T-helper 2 cell treated with Interferon-gamma antibody and Interleukin-4, amounts not matched to agents 5 μg/mL and 100 μg/mL, for 36 hours (primary cell): ENCODE measurements at regions not wholly inside any gene's neighbourhood (a gene's known extent, or its start where the extent isn't known, plus 50 kb on each side); places are given as distances from the start of the nearest gene placed in this dataset.
"Not testable (repeated sequence)": the region's sequence is repeated elsewhere in the genome, so short reads cannot be mapped to it uniquely, and the experiment has no call there.

Experiments used
- DNase-seq: peaks from one replicate; pipeline ENCODE4 v3.0.0; 2021; ENCODE audit warnings: low spot score
- H3K27ac Mint-ChIP-seq: one replicate; pipeline ENCODE4 v1.8.0; 2021; ENCODE audit warnings: mild to moderate bottlenecking, mixed read lengths
- H3K27me3 Mint-ChIP-seq: one replicate; pipeline ENCODE4 v1.8.0; 2021; ENCODE audit warnings: low read depth, mixed read lengths
- H3K36me3 Mint-ChIP-seq: one replicate; pipeline ENCODE4 v1.8.0; 2021; ENCODE audit warnings: low read depth, mixed read lengths
- H3K4me1 Mint-ChIP-seq: one replicate; pipeline ENCODE4 v1.8.0; 2021; ENCODE audit warnings: low read depth, mixed read lengths
- H3K4me3 Mint-ChIP-seq: one replicate; pipeline ENCODE4 v1.8.0; 2022; ENCODE audit warnings: mild to moderate bottlenecking, moderate library complexity, mixed read lengths
- H3K9me3 Mint-ChIP-seq: one replicate; pipeline ENCODE4 v1.8.0; 2021; ENCODE audit warnings: mixed read lengths

GRCh38 chr9:62848258-62848657 lies 1658.4 kb downstream of the SPATA31A7 start:
- not testable (repeated sequence) for H3K9me3 Mint-ChIP-seq, H3K36me3 Mint-ChIP-seq, DNase-seq, H3K4me3 Mint-ChIP-seq, H3K4me1 Mint-ChIP-seq, H3K27ac Mint-ChIP-seq
- H3K27me3 Mint-ChIP-seq, result peaks cover 12% of the 10 kb centered on the region

DNA sequence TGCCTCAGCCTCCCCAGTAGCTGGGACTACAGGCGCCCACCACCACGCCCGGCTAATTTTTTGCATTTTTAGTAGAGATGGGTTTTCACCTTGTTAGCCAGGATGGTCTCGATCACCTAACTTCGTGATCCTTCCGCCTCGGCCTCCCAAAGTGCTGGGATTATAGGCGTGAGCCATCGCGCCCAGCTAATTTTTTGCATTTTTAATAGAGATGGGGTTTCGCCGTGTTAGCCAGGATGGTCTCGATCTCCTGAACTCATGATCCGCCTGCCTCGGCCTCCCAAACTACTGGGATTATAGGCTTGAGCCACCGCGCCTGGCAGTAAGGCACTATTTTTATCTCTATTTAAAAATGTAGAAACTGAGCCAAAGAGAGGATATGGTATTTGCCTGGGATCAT lies 1660.2 kb downstream of the SPATA31A7 start:
- not testable (repeated sequence) for H3K9me3 Mint-ChIP-seq, H3K4me1 Mint-ChIP-seq, DNase-seq, H3K36me3 Mint-ChIP-seq, H3K27ac Mint-ChIP-seq, H3K4me3 Mint-ChIP-seq
- peaks cover 12% of the 10 kb centered on the region for H3K27me3 Mint-ChIP-seq

DNA sequence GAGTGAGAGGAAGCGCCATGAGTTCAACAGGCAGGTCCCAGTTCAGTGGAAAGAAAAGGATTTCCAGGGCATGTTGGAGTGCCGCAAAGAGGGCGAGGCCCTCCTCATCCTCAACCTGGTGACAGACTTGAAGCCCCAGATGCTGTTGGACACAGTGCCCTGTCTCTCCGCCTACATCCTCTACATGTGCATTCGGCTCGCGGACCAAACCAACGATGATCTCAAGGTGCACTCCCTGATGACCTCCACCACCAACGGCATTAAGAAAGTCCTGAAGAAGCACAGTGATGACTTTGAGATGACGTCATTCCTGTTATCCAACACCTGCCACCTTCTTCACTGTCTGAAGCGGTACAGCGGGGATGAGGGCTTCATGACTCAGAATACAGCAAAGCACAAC lies 1667.4 kb downstream of the SPATA31A7 start:
- H3K4me3 Mint-ChIP-seq, H3K27ac Mint-ChIP-seq, DNase-seq, H3K36me3 Mint-ChIP-seq, H3K9me3 Mint-ChIP-seq, H3K4me1 Mint-ChIP-seq, H3K27me3 Mint-ChIP-seq: not testable (repeated sequence)

DNA sequence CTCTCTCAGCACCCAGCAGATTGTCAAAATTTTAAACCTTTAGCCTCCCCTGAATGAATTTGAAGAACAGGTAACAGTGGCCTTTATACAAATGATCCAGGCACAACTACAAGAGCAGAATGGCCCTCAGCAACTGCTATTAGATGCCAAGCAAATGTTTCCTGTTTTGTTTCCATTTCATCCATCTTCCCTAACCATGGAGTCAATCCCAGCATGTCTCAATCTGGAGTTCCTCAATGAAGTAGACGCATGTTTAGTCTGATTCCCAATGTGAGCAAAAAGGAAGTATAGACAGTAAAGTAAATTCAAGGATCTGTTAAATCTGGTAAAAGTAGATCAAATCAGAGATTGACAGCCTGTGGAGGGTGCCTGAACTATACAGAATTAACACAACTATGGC lies 1668.4 kb downstream of the SPATA31A7 start:
- H3K36me3 Mint-ChIP-seq, DNase-seq, H3K4me1 Mint-ChIP-seq, H3K9me3 Mint-ChIP-seq, H3K27ac Mint-ChIP-seq, H3K4me3 Mint-ChIP-seq: not testable (repeated sequence)
- H3K27me3 Mint-ChIP-seq, result peaks cover 14% of the 10 kb centered on the region

DNA sequence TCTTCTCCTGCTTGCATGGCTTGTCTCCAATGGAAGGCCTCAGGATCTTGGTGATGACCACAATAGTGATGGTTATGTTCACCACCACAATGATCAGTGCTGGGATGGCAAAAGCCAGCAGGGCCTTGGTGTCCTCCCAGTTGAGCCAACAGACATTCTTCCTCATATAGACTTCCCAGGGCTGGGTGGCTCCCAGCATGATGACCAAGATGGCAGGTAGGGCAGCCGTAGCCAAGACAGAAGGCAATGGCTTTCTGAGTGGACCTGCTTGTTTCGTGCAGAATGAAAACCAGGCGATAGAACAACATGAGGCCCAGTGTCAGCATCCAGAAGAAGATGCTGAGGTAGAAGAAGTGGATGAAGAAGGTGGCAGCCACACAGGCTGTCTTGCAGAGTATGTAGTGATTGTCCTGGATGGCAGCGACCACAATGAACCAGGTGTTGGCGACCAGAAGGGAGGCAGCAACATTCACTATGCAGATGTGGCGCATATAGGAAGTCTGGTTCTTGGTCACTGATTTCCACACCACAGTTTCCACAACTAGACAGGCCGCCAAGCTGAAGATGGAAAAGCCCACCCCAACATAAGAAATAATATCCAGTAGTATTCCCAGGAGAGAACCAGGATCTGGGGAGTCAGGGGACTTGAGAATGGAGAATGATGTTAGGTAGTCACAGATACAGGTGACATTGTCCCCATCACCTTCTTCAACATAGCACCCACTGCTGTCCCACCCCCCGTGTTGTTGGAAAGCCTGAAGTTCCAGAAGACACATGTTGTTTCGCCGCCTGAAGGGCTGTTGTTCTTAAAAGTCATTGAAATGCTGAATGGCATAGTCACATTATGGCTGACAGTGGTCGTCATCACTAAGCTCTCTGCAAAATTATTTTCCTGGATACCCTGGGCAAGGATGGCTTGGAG lies 1671.4 kb downstream of the SPATA31A7 start:
- not testable (repeated sequence) for H3K9me3 Mint-ChIP-seq, DNase-seq, H3K36me3 Mint-ChIP-seq, H3K4me1 Mint-ChIP-seq, H3K4me3 Mint-ChIP-seq, H3K27ac Mint-ChIP-seq
- H3K27me3 Mint-ChIP-seq, result peaks cover 38% of the 10 kb centered on the region

- H3K9me3 Mint-ChIP-seq, H3K4me1 Mint-ChIP-seq, DNase-seq, H3K27ac Mint-ChIP-seq, H3K36me3 Mint-ChIP-seq, H3K4me3 Mint-ChIP-seq: not testable (repeated sequence)
- H3K27me3 Mint-ChIP-seq, result peaks cover 45% of the 10 kb centered on the region
Observed at GRCh38 chr9:62862180-62862579, 1672.3 kb downstream of the SPATA31A7 start.

DNA sequence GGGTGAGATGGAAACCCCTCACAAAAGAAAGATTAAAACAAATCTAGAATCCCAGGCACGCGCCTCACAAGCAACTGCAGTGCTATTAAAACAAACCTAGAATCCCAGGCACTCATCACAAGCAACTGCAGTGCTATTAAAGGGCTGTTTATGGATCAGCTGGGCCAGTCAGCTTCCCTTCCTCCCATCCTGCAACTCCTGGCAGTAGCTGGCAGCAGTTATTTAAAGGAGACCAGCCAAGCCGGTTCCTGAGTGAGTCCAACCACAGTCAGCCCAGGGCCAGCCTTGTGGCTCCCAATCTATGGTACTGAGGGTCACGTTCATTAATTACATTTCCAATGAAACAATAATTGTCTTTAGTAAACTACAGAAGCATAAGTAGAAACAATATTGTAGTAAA lies 1673.5 kb downstream of the SPATA31A7 start:
- peaks cover 48% of the 10 kb centered on the region for H3K27me3 Mint-ChIP-seq
- not testable (repeated sequence) for H3K4me1 Mint-ChIP-seq, DNase-seq, H3K36me3 Mint-ChIP-seq, H3K27ac Mint-ChIP-seq, H3K9me3 Mint-ChIP-seq, H3K4me3 Mint-ChIP-seq

- H3K27me3 Mint-ChIP-seq, result peaks cover 48% of the 10 kb centered on the region
- not testable (repeated sequence) for DNase-seq, H3K36me3 Mint-ChIP-seq, H3K4me1 Mint-ChIP-seq, H3K9me3 Mint-ChIP-seq, H3K27ac Mint-ChIP-seq, H3K4me3 Mint-ChIP-seq
Observed at GRCh38 chr9:62863867-62864266, 1674.0 kb downstream of the SPATA31A7 start.

- DNase-seq, H3K27ac Mint-ChIP-seq, H3K36me3 Mint-ChIP-seq, H3K4me1 Mint-ChIP-seq, H3K9me3 Mint-ChIP-seq: not testable (repeated sequence)
- Mint-ChIP-seq H3K27me3 (peaks cover 48% of the 10 kb centered on the region), H3K4me3 (peak overlapping the region; percentile 5)
Observed at GRCh38 chr9:62864481-62865469, 1674.9 kb downstream of the SPATA31A7 start.

DNA sequence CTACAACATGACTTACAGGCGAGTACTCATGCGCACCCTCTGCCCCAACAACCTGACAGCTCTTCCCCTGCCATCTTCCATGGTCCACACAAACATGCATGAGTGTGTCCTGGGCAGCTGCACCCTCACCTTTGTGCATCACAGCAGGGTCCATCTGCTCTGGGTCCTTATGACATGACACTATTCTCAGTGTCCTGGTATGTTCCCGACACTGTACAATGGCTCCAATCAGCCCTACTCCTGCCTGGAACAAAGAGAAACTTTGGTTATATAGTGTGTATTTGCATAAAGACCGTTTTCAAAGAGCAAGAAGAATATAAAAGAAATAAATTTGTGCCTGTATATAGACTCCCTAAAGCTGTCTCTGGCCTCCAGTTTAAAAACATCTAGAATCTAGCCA lies 1679.2 kb downstream of the SPATA31A7 start:
- H3K9me3 Mint-ChIP-seq, H3K27ac Mint-ChIP-seq, H3K36me3 Mint-ChIP-seq, DNase-seq, H3K4me3 Mint-ChIP-seq, H3K4me1 Mint-ChIP-seq: not testable (repeated sequence)
- H3K27me3 Mint-ChIP-seq, result peaks cover 53% of the 10 kb centered on the region

DNA sequence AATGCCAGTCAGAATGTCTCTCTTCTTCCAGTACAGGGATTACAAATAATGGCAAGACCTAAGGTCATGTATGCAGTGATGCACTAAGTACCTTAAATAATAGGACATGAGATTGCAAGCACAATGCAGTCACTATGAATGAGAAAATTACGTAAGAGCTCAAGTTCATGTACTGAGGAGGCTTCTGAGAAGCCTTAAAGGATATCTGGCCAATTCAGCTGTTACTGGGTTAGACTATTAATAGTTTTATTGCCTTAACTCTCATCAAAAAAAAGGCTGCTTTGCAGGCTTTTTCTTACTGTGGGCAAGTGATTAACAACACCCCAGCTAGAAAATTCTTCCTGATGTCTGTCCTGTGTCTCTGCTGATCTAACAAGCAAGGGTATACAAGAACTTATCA lies 1681.9 kb downstream of the SPATA31A7 start:
- not testable (repeated sequence) for H3K4me1 Mint-ChIP-seq, H3K9me3 Mint-ChIP-seq, H3K27ac Mint-ChIP-seq, H3K4me3 Mint-ChIP-seq, H3K36me3 Mint-ChIP-seq, DNase-seq
- H3K27me3 Mint-ChIP-seq, result peaks cover 37% of the 10 kb centered on the region

- H3K4me3 Mint-ChIP-seq, H3K9me3 Mint-ChIP-seq, H3K27ac Mint-ChIP-seq, H3K36me3 Mint-ChIP-seq, H3K4me1 Mint-ChIP-seq, DNase-seq: not testable (repeated sequence)
- peaks cover 33% of the 10 kb centered on the region for H3K27me3 Mint-ChIP-seq
Observed at GRCh38 chr9:62874213-62874612, 1684.4 kb downstream of the SPATA31A7 start.

DNA sequence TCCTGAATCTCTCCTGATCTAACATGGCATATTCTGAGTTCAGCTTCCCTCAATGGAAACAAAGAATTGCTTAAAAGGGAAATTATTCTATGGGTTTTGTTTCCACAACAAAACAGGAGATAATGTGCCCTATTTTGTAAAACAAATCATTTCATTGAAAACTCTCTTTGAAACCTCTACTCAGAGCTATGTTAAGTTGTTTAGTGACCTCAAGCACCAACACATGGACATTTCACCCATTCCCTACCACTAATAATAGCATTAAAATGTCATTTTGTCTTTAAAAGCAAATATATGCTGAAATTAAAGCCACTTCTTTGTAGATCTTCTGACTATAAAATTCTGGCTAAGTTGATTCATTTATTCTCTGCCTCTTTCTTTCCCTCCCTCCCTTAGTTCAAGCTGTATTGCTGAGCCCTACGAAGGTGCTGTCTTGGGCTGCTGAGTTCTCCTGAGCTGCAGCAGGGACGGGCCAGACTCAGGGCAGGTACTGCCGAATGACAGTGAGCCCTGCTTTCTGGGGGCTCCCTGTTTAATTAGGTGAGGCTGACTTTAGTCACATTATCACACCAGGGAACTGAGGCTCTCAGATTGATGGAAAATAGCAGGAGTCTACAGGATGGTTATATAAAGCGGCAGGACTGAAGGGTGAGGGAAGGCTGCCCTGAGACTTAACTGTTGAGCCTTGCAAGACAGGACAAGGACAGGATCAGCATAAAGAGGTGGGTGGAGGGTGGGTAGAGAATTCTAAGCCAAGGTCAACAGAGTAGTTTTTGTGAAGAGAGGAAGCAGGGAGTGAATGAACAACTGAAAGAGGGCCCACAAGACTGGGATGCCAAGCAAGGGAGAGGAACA lies 1685.1 kb downstream of the SPATA31A7 start:
- H3K4me3 Mint-ChIP-seq, DNase-seq, H3K9me3 Mint-ChIP-seq, H3K36me3 Mint-ChIP-seq, H3K4me1 Mint-ChIP-seq, H3K27ac Mint-ChIP-seq: not testable (repeated sequence)
- H3K27me3 Mint-ChIP-seq, result peaks cover 34% of the 10 kb centered on the region
